ENCODE measurements at regions not wholly inside any gene's neighbourhood (a gene's known extent, or its start where the extent isn't known, plus 50 kb on each side); places are given as distances from the start of the nearest gene placed in this dataset.

- TF ChIP-seq POLR2AphosphoS5 (IDR thresholded peaks at IDR 0.05; ENCODE audit: borderline replicate concordance, low read depth, low read length) (no peak), EZH2 (IDR thresholded peaks at IDR 0.05) (no peak), FOXP2 (optimal IDR thresholded peaks at IDR 0.05; ENCODE audit: control extremely low read depth, extremely low read length, insufficient read depth) (no peak)
Measured at GRCh38 chr7:80018941-80019808, 115.5 kb upstream of the GNAI1 start.
